AG04450 (cell line): ENCODE measurements at regions not wholly inside any gene's neighbourhood (a gene's known extent, or its start where the extent isn't known, plus 50 kb on each side); places are given as distances from the start of the nearest gene placed in this dataset.

Experiments used
- CTCF ChIA-PET: fragments of 300-600, 350-600 bp; formaldehyde crosslinking; extraction: SDS; loops from one replicate; lab custom pipeline; 2022; ENCODE audit warnings: antibody characterized with exemption, inconsistent platforms; lab: Charles Lee
- POLR2A ChIA-PET: fragments of 350-600 bp; formaldehyde crosslinking; extraction: SDS; loops from one replicate; lab custom pipeline; 2021; ENCODE audit warnings: antibody characterized with exemption, inconsistent platforms; lab: Yijun Ruan, JAX
- DNase-seq: peaks from one replicate; pipeline ENCODE4 v3.0.0-alpha.2; 2011; ENCODE audit warnings: low read depth, low spot score
- H3K27ac ChIP-seq: one replicate; pipeline ENCODE4 v1.5.1; 2012; ENCODE audit warnings: low read depth, low read length, control low read depth
- H3K27me3 ChIP-seq: one replicate; pipeline ENCODE4 v1.6.0; 2012; ENCODE audit warnings: low read length; ENCODE audit not compliant: control insufficient read depth, insufficient read depth
- H3K4me3 ChIP-seq: 2 replicates; pipeline ENCODE4 v1.5.1; 2011; ENCODE audit warnings: mild to moderate bottlenecking, low read depth, low read length, control low read depth
- H3K9me3 ChIP-seq: 2 replicates; pipeline ENCODE4 v1.5.1; 2012; ENCODE audit warnings: low read length; ENCODE audit not compliant: control insufficient read depth, insufficient read depth
- TF ChIP-seq, protein P1 (sequence below): IDR thresholded peaks from 2 replicates; pipeline ENCODE4 v1.5.1; 2011; ENCODE audit warnings: low read depth, low read length, control low read depth, inconsistent platforms

- CTCF ChIA-PET, result no interaction called here
- H3K9me3 ChIP-seq, result peaks cover 81% of the 10 kb centered on the region
- H3K4me3 ChIP-seq, result no peak overlapping the region
- H3K27ac ChIP-seq, result no peak overlapping the region
- no peaks in the 10 kb centered on the region for H3K27me3 ChIP-seq
- no peak for DNase-seq
- POLR2A ChIA-PET, result no interaction called here
- TF ChIP-seq, protein P1, sequence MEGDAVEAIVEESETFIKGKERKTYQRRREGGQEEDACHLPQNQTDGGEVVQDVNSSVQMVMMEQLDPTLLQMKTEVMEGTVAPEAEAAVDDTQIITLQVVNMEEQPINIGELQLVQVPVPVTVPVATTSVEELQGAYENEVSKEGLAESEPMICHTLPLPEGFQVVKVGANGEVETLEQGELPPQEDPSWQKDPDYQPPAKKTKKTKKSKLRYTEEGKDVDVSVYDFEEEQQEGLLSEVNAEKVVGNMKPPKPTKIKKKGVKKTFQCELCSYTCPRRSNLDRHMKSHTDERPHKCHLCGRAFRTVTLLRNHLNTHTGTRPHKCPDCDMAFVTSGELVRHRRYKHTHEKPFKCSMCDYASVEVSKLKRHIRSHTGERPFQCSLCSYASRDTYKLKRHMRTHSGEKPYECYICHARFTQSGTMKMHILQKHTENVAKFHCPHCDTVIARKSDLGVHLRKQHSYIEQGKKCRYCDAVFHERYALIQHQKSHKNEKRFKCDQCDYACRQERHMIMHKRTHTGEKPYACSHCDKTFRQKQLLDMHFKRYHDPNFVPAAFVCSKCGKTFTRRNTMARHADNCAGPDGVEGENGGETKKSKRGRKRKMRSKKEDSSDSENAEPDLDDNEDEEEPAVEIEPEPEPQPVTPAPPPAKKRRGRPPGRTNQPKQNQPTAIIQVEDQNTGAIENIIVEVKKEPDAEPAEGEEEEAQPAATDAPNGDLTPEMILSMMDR, result no peak
These were observed 186.7 kb upstream of the SHH start for GRCh38 chr7:155998766-155999630.

GRCh38 chr7:155998328-155998691, 186.0 kb upstream of the SHH start:
- TF ChIP-seq, protein P1, result no peak
- DNase-seq, result no peak
- ChIA-PET POLR2A (no interaction called here), CTCF (no interaction called here)
- H3K9me3 ChIP-seq, result peaks cover 81% of the 10 kb centered on the region
- no peaks in the 10 kb centered on the region for H3K27me3 ChIP-seq
- H3K27ac ChIP-seq, result no peak overlapping the region
- no peak overlapping the region for H3K4me3 ChIP-seq

DNA sequence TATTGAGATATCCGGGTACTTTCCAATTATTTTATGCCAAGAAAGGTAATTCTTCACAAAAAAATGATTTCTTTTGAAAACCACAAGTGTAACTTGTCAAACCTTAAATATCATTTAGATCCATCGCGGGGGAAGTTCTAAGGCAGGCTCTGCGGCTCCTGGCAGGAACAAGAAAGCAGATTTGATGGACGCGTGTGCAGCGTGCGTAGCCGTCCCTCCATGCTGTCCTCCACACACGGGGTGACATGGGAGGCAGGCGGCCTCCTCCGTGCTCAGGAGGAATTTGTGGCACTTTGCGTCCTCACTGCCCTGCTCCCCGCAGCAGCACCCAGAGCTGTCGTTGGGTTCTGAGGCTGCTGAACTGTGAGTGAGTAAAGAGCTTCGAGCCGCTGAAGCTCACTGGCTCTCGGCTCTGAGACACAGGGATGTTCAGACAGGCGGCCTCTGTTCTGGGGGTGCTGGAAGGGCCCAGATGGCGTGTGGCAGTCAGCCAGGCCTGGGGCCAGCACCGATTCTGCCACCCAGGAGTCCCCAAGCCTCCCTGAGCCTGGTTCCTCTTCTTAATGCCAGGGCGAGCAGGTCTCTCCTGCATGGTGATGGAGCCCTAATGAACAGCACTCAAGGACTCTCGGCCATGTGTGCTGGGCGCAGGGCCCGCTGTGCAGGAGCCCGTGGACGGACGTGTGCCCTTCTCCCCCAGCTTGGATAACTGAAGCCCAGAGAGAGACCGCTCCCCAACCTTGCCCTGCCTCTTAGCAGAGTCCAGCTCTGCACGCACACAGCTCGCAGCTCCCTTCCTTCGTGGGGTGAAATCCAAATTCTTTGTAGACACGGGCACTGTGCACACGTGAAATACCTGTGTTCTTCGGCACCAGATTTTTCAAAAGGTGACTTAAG, 185.4 kb upstream of the SHH start:
- ChIA-PET POLR2A (no interaction called here), CTCF (no interaction called here)
- Histone ChIP-seq H3K27me3 (no peaks in the 10 kb centered on the region), H3K9me3 (peaks cover 83% of the 10 kb centered on the region), H3K27ac (no peak overlapping the region), H3K4me3 (no peak overlapping the region)
- DNase-seq, result no peak
- TF ChIP-seq, protein P1, result no peak

GRCh38 chr7:155996718-155997280, 184.5 kb upstream of the SHH start:
- no peak overlapping the region for H3K4me3 ChIP-seq
- ChIA-PET POLR2A (no interaction called here), CTCF (no interaction called here)
- no peak for DNase-seq
- H3K27ac ChIP-seq, result no peak overlapping the region
- H3K27me3 ChIP-seq, result no peaks in the 10 kb centered on the region
- peaks cover 83% of the 10 kb centered on the region for H3K9me3 ChIP-seq
- TF ChIP-seq, protein P1, result no peak
